B cell (primary cell): ENCODE measurements at regions not wholly inside any gene's neighbourhood (a gene's known extent, or its start where the extent isn't known, plus 50 kb on each side); places are given as distances from the start of the nearest gene placed in this dataset.

Experiments
- ATAC-seq: fragments of 200-7000 bp; cut with Tn5 transposase; one replicate; pipeline ENCODE4 v1.10.0; 2021; ENCODE audit warnings: low read depth, mild to moderate bottlenecking, moderate number of reproducible peaks, moderate library complexity
- CTCF ChIA-PET: fragments of 350-600 bp; sonication (Branson Sonifier 250); formaldehyde crosslinking; loops from one replicate; lab custom pipeline; 2021; ENCODE audit warnings: antibody characterized with exemption, inconsistent platforms; lab: Charles Lee
- POLR2A ChIA-PET: fragments of 350-600 bp; sonication (Branson Sonifier 250); formaldehyde crosslinking; loops from one replicate; lab custom pipeline; 2021; ENCODE audit warnings: antibody characterized with exemption; lab: Charles Lee
- DNase-seq: peaks from one replicate; pipeline ENCODE4 v3.0.0; 2013
- H2AFZ ChIP-seq: 2 replicates; pipeline ENCODE4 v1.6.1; 2012; ENCODE audit warnings: mild to moderate bottlenecking, low read depth, low read length; ENCODE audit not compliant: insufficient read depth, poor library complexity, severe bottlenecking
- H3K27ac ChIP-seq, 2 donors: 1 replicate in 1 of 2; 2 replicates in 1 of 2; pipeline ENCODE4 v1.5.1; 2012 to 2013; ENCODE audit warnings: low read length in 2 of 2, mild to moderate bottlenecking in 2 of 2, moderate library complexity in 1 of 2
- H3K27me3 ChIP-seq, 4 experiments: fragments of 200-600 bp in 1 of 4; sonication (generic) in 1 of 4; replicated peaks in 1 of 4; 1 replicate in 2 of 4; 2 replicates in 2 of 4; pipeline versions ENCODE4 v1.6.1 to v1.7.0; 2013 to 2016; ENCODE audit warnings: low read length in 3 of 4, mild to moderate bottlenecking in 2 of 4, mixed read lengths in 1 of 4, moderate library complexity in 1 of 4; ENCODE audit not compliant: insufficient read depth in 4 of 4, control insufficient read depth in 3 of 4; ENCODE audit errors: control extremely low read depth in 1 of 4
- H3K36me3 ChIP-seq, 2 experiments: replicated peaks in 1 of 2; 1 replicate in 1 of 2; 2 replicates in 1 of 2; pipeline versions ENCODE4 v1.6.1 to v1.7.1; 2013; ENCODE audit warnings: low read length in 1 of 2; ENCODE audit not compliant: insufficient read depth in 2 of 2, control insufficient read depth in 1 of 2; ENCODE audit errors: control extremely low read depth in 1 of 2, extremely low read depth in 1 of 2
- H3K4me1 ChIP-seq, 2 donors: fragments of 200-600 bp in 1 of 2; sonication (generic) in 1 of 2; 1 replicate in 1 of 2; 2 replicates in 1 of 2; pipeline versions ENCODE4 v1.5.1 to v1.6.1; 2013 to 2017; ENCODE audit warnings: low read length in 2 of 2; ENCODE audit not compliant: control insufficient read depth in 2 of 2, insufficient read depth in 2 of 2
- H3K4me2 ChIP-seq: replicated peaks from 2 replicates; pipeline ENCODE3; 2012; ENCODE audit warnings: mild to moderate bottlenecking, low read depth, low read length; ENCODE audit not compliant: poor library complexity, severe bottlenecking
- H3K4me3 ChIP-seq, 5 experiments: fragments of 200-600 bp in 1 of 5; sonication (generic) in 1 of 5; 1 replicate in 3 of 5; 2 replicates in 2 of 5; pipeline versions ENCODE4 v1.5.1 to v1.7.0; 2011 to 2016; ENCODE audit warnings: low read length in 4 of 5, mild to moderate bottlenecking in 4 of 5, low read depth in 2 of 5, control low read depth in 1 of 5, moderate library complexity in 1 of 5; ENCODE audit not compliant: insufficient read depth in 1 of 5; ENCODE audit errors: control extremely low read depth in 1 of 5, extremely low read depth in 1 of 5
- H3K79me2 ChIP-seq: fragments of 200-600 bp; sonication (generic); one replicate; pipeline ENCODE4 v1.6.0; 2016; ENCODE audit warnings: low read length; ENCODE audit not compliant: control insufficient read depth, insufficient read depth
- H3K9ac ChIP-seq: fragments of 200-600 bp; sonication (generic); 2 replicates; pipeline ENCODE4 v1.6.1; 2017; ENCODE audit warnings: mild to moderate bottlenecking, low read length, moderate library complexity
- H3K9me3 ChIP-seq, 3 donors: one replicate each; pipeline versions ENCODE4 v1.6.1 to v1.7.1; 2013; ENCODE audit warnings: low read length in 2 of 3; ENCODE audit not compliant: control insufficient read depth in 2 of 3, insufficient read depth in 1 of 3; ENCODE audit errors: control extremely low read depth in 1 of 3
- H4K20me1 ChIP-seq: 2 replicates; pipeline ENCODE4 v1.6.0; 2012; ENCODE audit warnings: mild to moderate bottlenecking, low read length; ENCODE audit not compliant: insufficient read depth, control insufficient read depth, poor library complexity, severe bottlenecking
- H3K27ac Mint-ChIP-seq: one replicate; pipeline ENCODE4 v1.8.0; 2021; ENCODE audit warnings: mixed read lengths
- H3K27me3 Mint-ChIP-seq: one replicate; pipeline ENCODE4 v1.8.0; 2021; ENCODE audit warnings: mixed read lengths
- H3K4me1 Mint-ChIP-seq: one replicate; pipeline ENCODE4 v1.8.0; 2021; ENCODE audit warnings: mixed read lengths
- H3K4me3 Mint-ChIP-seq: one replicate; pipeline ENCODE4 v1.8.0; 2021; ENCODE audit warnings: mixed read lengths
- H3K9me3 Mint-ChIP-seq: one replicate; pipeline ENCODE4 v1.8.0; 2022; ENCODE audit warnings: mixed read lengths; ENCODE audit not compliant: insufficient read depth
- CTCF ChIP-seq: fragments of 200-600 bp; IDR thresholded peaks from one replicate; pipeline ENCODE4 v1.8.0; 2022; ENCODE audit warnings: antibody characterized with exemption, mild to moderate bottlenecking
- EZH2 ChIP-seq: IDR thresholded peaks from 2 replicates; pipeline ENCODE4 v1.6.1; 2012; ENCODE audit warnings: borderline replicate concordance, low read depth, mild to moderate bottlenecking, moderate library complexity, low read length; ENCODE audit not compliant: insufficient read depth, poor library complexity, severe bottlenecking
- WGBS: methylation state at CpG from one replicate; pipeline ENCODE4 v1.1.5; 2013; ENCODE audit warnings: missing lambda C conversion rate; ENCODE audit not compliant: insufficient coverage; 5-methylcytosine and 5-hydroxymethylcytosine counted together
- intact Hi-C: fragments of 100-400 bp; cut with micrococcal nuclease; formaldehyde crosslinking; loops from one replicate; pipeline ENCODE4 v1.10.0; 2022

GRCh38 chr4:124884316-124884715, 171.8 kb upstream of the ANKRD50 start:
- Histone ChIP-seq H4K20me1 (no peaks in the 10 kb centered on the region), H3K4me1 (no peaks in the 10 kb centered on the region), H3K36me3 (no peaks in the 10 kb centered on the region), H3K4me2 (no peak overlapping the region), H3K9ac (no peak overlapping the region), H2AFZ (no peak overlapping the region), H3K9me3 (no peaks in the 10 kb centered on the region), H3K79me2 (no peaks in the 10 kb centered on the region), H3K27me3 (no peaks in the 10 kb centered on the region), H3K27ac (no peak overlapping the region), H3K4me3 (no peak overlapping the region)
- no CpG with 5 or more reads among the region's 2 CpGs for WGBS
- intact Hi-C loops: no loop called here
- Mint-ChIP-seq H3K4me3 (no peak overlapping the region), H3K27me3 (no peaks in the 10 kb centered on the region), H3K27ac (no peak overlapping the region), H3K4me1 (no peaks in the 10 kb centered on the region), H3K9me3 (peaks cover under 1% of the 10 kb centered on the region)
- ChIA-PET CTCF (no interaction called here), POLR2A (no interaction called here)
- ATAC-seq (no peak), DNase-seq (no peak)
- TF ChIP-seq CTCF (no peak), EZH2 (no peak)

- Mint-ChIP-seq H3K4me3 (no peak overlapping the region), H3K27ac (no peak overlapping the region), H3K9me3 (peaks cover 2% of the 10 kb centered on the region), H3K27me3 (no peaks in the 10 kb centered on the region), H3K4me1 (no peaks in the 10 kb centered on the region)
- no peak overlapping the region for H3K27ac ChIP-seq
- DNase-seq (no peak), ATAC-seq (no peak)
- WGBS: 100% methylated on average over 3 of the region's 4 CpGs
- no peaks in the 10 kb centered on the region for H3K4me1 ChIP-seq
- intact Hi-C loops: no loop called here
- H3K9ac ChIP-seq: no peak overlapping the region
- H2AFZ ChIP-seq: no peak overlapping the region
- no peaks in the 10 kb centered on the region for H3K27me3 ChIP-seq
- H3K4me2 ChIP-seq: no peak overlapping the region
- no peaks in the 10 kb centered on the region for H3K9me3 ChIP-seq
- TF ChIP-seq EZH2: no peak
- no peak for TF ChIP-seq CTCF
- H3K79me2 ChIP-seq: no peaks in the 10 kb centered on the region
- CTCF ChIA-PET: interaction anchor here (0.6 kb wide), 1 partner anchor 479 kb away, joined by 3 read pairs; no protein-coding TSS in a partner anchor
- no peak overlapping the region for H3K4me3 ChIP-seq
- H3K36me3 ChIP-seq: no peaks in the 10 kb centered on the region
- POLR2A ChIA-PET: no interaction called here
- no peaks in the 10 kb centered on the region for H4K20me1 ChIP-seq
Observed at GRCh38 chr4:124883632-124884031, 171.1 kb upstream of the ANKRD50 start.
